HS-5 (cell line): ENCODE measurements at regions not wholly inside any gene's neighbourhood (a gene's known extent, or its start where the extent isn't known, plus 50 kb on each side); places are given as distances from the start of the nearest gene placed in this dataset.

Experiments used
- DNase-seq: peaks from one replicate; pipeline ENCODE4 v3.0.0-alpha.2; 2012; ENCODE audit warnings: low read depth

DNA sequence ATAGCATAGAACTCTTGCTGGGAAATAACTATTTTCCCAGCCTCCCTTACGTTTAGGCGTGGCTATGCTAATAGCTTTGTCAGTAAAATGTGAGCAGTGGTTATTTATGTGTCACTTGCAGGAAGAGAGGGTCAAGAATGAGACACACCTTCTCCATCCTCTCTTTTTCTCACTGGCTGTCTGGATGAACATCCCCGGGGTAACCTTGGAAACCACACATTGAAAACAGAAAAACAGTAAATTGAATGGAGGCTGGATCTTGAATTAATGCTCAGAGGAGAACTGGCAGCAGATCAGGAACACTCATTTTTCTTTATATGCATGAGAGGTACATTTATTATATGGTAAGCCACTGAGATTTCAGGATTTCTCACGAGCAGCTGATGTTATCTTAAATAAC, 127.6 kb downstream of the DNAJB9 start:
- no peak for DNase-seq

GRCh38 chr7:108711611-108712010, 141.9 kb downstream of the DNAJB9 start:
- DNase-seq, result no peak

DNA sequence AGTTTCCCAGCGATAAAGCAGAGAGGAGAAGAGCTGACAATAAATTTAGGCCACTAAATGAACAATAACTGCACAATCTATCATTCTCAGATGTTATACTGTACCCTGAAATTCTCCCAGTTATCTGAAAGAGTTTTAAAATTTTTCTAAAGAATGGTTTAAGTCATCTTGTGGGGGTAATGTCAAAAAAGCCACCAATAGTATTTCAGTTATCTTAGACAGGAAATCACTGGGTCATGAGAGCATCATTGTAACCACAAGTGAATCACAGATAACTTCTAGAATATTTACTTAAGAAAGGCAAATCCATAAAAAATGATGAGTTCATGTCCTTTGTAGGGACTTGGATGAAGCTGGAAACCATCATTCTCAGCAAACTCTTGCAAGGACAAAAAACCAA, 147.1 kb downstream of the DNAJB9 start:
- DNase-seq, result peak; percentile 4

- DNase-seq, result no peak
These were observed 148.1 kb downstream of the DNAJB9 start for GRCh38 chr7:108717781-108718180.

- DNase-seq, result no peak
These were observed 150.0 kb downstream of the DNAJB9 start for GRCh38 chr7:108719631-108720030.

GRCh38 chr7:108722561-108722960, 152.9 kb downstream of the DNAJB9 start:
- no peak for DNase-seq

GRCh38 chr7:108723381-108723814, 153.7 kb downstream of the DNAJB9 start:
- no peak for DNase-seq

DNA sequence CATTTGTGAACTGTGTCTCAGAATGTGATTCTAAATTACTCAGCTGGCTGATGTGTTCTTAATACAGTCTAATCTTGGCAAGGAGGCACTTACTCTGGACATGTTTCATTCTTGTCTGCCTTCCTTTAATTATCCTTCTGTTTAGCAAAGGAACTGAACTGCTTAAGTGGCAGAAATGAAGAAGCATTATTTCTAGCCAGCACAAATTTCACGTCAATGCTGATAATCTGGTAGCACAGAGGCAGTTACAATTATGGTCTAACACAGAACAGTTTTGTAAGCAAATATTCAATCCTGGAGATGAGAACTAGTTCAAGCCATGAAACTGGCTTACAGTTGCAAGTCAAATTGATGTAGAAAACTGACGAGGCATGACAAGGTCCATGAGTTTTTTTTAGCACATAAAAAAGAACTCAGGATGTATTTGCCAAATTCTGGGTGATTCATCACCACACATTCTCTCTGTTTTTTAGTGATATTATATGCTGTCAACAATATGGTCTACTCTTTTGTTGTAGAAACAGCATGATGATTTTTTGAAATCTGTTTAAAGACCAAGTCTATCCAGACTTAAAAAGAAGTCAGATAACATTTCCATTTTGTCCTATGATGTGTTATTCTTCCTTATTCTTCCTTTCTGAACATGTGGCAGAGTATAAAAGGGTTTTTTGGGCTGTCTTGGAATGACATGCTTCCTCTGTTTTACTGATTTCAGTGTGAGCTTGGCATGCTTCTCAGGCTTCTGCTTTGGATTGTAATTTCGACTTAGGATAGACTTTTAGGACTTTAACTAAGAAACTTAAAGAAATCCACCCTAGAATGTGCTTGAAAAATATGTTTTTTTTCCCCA, 154.8 kb downstream of the DNAJB9 start:
- no peak for DNase-seq

DNA sequence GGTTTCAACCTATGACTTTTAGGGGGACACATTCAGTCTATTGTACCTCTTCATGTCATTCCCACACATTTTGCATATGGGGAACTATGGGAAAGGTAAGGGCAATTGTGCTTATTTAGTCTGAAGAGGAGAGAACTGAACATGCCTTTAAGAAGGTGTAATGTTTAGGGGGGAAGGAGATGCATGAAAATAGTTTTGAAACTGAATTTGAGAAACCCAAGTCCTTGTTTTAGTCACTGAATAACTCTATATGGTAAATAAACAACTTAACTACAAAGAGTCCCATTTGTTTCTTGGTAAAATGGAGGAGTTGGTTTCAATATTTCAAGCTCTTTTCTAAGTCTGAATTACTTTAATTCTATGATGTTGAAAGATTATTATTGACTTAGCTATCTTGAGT, 166.1 kb downstream of the DNAJB9 start:
- DNase-seq, result no peak

DNA sequence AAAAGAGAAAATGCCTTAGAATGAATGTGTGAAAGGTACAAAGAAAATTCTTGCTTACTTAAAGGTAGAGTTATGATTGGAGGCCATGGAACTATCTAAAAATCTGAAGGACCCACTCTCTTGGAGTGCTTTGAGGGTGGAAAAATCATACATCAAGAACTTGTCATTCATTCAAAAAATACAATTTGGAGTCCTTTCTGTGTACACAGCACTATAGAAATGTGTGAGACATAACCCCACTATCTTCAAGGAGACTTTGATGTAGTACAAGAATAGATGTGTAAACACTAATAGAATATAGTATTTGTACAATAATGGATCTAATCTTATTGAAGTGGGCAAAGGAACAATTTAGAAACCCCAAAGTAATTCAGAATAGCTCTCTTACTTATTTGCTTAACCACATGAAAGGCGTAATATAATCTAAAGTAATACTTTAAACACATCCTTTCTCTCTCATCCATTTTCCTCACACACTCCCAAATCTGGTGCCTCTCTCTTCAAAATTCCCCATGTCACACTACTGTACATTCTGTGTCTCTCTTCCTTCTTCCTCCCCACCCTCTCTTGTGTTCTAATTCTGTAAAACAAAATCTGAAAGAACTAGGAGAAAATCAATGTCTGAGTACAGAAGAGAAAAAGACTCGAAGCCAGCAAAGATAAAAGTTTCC, 166.7 kb downstream of the DNAJB9 start:
- DNase-seq, result no peak

GRCh38 chr7:108770981-108771745, 201.5 kb downstream of the DNAJB9 start:
- DNase-seq, result no peak

DNA sequence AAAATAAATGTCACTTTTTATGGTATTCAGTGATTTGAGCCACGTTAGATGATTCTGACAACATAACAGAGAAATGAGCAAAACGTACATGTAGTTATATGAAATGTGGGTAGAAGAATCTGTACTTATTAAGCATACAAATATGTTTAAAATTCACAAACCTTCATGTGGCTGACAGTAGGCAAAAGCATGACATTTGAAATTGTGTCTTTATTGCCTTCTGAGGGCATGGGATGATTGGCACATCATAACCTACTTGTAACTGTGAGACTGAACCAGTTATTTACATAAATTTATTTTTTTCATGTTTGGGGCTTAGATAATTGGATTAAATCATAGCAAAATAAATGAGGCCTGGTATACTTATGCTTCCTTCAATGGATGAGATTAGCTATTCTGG, 202.2 kb downstream of the DNAJB9 start:
- no peak for DNase-seq

DNA sequence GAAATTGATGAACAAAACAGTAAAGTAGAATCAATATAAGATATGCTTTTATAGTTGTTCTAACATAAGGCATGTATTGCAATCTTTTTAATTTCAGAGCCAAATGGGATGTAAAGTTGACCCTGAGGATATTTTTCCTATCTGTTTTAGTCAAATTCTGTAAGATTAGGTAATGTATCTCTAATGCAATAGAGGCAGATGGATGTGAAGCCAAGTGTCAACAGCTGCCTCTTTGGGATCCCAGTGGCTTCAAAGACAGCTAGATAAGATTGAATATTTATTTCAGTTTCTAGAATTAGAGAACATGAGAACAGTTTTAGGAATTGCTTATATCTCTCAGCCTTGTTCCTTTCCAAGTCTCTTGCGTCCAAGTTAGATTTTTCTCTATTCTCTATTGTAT, 208.3 kb downstream of the DNAJB9 start:
- no peak for DNase-seq

- no peak for DNase-seq
These were observed 219.8 kb downstream of the DNAJB9 start for GRCh38 chr7:108789451-108789850.

DNA sequence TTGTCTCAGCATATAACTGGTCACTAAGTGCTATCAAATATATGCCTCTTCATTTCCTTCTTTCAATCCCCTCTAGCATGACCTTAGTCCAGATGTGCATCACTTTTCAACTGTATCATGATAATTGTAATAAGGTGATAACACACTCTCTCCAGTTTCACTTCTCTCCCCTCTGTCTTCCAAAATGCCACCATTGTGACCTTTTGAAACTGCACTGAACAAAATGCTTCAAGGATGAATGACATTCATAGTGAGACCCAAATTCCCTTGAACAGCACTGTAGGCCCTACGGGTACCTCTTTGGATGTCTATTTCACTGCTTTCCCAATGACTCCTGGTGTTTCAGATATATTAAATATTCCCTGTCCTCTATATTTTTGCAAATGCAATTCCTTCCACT, 224.8 kb downstream of the DNAJB9 start:
- DNase-seq, result no peak

- no peak for DNase-seq
These were observed 233.0 kb downstream of the DNAJB9 start for GRCh38 chr7:108802650-108803049.

DNA sequence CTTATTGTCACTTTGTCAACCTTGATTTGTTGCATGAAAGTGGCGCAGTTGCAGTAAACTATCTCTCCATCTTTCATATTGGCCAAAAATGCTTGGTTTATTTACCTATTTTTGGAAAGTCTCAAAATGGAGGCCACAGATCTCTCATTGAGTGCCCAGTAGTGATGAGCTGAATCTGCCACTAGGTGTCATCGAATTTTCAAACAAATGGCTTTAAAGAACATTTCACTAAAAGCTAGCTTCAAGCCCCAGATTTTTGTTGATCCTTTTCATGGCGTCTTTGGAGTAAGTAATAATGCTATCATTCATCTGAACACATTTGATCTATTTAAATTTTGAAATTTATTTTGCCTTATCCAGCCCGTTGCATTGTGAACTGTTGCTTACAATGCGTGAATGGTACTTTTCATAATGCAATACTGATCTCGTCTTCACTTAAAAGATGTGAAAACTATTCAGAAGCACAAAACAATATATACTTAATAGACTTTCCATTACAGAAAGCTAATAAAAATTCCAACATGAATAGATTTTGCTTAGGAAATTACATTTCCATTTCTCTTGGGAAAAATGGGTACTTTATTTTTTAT, 236.2 kb downstream of the DNAJB9 start:
- DNase-seq, result no peak

- no peak for DNase-seq
These were observed 239.0 kb downstream of the DNAJB9 start for GRCh38 chr7:108808549-108809266.

DNA sequence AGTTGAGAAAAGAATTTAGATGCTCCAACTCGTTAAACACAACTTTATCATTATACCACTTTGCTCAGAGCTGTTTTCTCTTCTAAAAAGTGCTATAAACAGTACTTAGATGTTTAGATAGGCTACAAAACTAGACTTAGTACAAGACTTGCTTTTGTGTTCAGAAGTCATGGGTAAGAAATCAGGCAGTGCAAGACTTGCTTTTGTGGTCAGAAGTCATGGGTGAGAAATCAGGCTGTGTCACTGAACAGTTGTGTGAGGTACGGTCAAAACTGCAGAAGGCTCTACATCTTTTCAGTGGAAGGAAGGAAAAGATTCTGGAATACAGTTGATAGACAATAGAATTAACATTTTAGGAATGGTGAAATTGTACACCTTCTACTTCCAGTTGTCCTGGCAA, 239.7 kb downstream of the DNAJB9 start:
- no peak for DNase-seq

DNA sequence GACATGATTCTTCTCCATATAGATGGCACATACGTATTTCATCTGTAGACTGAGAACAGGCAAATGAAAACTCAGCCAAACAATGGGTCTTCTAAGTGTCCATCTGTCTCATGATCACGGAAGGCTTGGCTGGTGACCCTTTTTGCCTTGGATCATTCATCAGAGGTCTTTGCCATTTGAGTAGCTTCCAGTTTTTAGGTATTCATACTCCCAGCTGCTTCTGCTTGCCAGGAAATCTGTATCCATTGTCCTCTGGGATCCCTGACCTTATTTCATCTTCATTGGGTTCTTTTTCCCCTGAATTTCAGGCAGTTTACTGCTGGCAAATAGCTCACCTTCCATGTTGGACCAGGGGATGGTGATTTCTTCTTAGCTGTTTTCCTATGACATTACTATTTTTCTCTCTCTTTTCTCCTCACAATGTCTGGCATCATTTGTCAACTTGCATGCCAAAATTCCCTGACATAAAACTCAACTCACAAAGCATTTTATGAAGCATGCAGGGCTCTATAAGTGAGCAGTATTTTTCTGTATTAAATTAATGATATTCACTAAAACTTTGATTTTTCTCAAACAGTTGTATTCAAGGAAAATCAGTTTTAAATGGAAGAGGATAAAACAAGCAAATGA, 241.2 kb downstream of the DNAJB9 start:
- DNase-seq, result no peak
